ENCODE measurements at regions not wholly inside any gene's neighbourhood (a gene's known extent, or its start where the extent isn't known, plus 50 kb on each side); places are given as distances from the start of the nearest gene placed in this dataset.
"Not testable (repeated sequence)": the region's sequence is repeated elsewhere in the genome, so short reads cannot be mapped to it uniquely, and the experiment has no call there.

DNA sequence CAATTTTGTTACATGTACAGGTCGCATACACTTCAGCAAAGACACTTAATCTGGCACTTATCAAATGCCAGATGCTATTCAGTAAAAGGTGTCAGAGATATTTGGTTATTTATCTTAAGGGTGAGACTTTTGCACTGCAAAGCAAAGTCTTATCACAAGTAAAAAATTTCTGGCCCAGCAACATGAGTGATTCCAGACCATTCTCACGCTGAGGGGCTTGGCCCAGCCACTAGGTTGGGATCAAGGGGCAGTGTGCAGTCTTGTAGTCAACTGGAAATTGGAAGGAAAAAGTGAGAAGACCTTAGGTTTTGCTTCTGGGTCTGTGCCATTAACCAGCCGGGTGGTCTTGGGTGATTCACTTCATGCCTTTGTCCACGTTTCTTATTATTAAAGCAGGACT, 181.6 kb downstream of the RNF144A start (continued):
- TF ChIP-seq, protein P1, sequence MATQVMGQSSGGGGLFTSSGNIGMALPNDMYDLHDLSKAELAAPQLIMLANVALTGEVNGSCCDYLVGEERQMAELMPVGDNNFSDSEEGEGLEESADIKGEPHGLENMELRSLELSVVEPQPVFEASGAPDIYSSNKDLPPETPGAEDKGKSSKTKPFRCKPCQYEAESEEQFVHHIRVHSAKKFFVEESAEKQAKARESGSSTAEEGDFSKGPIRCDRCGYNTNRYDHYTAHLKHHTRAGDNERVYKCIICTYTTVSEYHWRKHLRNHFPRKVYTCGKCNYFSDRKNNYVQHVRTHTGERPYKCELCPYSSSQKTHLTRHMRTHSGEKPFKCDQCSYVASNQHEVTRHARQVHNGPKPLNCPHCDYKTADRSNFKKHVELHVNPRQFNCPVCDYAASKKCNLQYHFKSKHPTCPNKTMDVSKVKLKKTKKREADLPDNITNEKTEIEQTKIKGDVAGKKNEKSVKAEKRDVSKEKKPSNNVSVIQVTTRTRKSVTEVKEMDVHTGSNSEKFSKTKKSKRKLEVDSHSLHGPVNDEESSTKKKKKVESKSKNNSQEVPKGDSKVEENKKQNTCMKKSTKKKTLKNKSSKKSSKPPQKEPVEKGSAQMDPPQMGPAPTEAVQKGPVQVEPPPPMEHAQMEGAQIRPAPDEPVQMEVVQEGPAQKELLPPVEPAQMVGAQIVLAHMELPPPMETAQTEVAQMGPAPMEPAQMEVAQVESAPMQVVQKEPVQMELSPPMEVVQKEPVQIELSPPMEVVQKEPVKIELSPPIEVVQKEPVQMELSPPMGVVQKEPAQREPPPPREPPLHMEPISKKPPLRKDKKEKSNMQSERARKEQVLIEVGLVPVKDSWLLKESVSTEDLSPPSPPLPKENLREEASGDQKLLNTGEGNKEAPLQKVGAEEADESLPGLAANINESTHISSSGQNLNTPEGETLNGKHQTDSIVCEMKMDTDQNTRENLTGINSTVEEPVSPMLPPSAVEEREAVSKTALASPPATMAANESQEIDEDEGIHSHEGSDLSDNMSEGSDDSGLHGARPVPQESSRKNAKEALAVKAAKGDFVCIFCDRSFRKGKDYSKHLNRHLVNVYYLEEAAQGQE (IDR thresholded peaks at IDR 0.05): no peak
- TF ChIP-seq GABPA (IDR thresholded peaks at IDR 0.05 in 1 of 2, conservative IDR thresholded peaks at IDR 0.05 in 1 of 2) (no peak), JUND (IDR thresholded peaks at IDR 0.05) (no peak)

DNA sequence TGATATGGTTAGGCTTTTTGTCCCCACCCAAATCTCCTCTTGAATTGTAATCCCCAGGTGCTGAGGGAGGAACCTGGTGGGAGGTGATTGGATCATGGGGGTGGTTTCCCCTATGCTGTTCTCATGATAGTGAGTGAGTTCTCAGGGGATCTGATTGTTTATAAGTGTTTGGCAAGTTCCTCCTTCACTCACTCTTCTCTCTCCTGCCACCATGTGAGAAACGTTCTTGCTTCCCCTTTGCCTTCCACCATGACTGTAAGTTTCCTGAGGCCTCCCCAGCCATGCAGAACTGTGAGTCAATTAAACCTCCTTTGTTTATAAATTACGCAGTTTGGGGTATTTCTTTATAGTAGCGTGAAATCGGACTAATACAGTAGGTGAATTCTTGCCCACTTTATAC, 182.5 kb downstream of the RNF144A start:
- not testable (repeated sequence) for DNase-seq (ENCODE audit: low spot score); H3K36me3 ChIP-seq (ENCODE audit: control insufficient read depth in 4 of 4, insufficient read depth in 3 of 4, low read depth in 1 of 4, low read length in 3 of 4); H3K4me1 ChIP-seq (ENCODE audit: control insufficient read depth in 4 of 4, insufficient read depth in 4 of 4, low read length in 3 of 4); H3K9me3 ChIP-seq (ENCODE audit: control insufficient read depth in 4 of 4, low read length in 3 of 4); H3K4me3 ChIP-seq (ENCODE audit: low read depth in 1 of 3, low read length in 3 of 3); H3K27ac ChIP-seq (ENCODE audit: low read depth in 1 of 2, low read length in 2 of 2); H3K27me3 ChIP-seq (ENCODE audit: control insufficient read depth in 4 of 4, insufficient read depth in 4 of 4, low read length in 3 of 4); H3K9ac ChIP-seq (ENCODE audit: low read depth in 1 of 2, low read length in 2 of 2)
- WGBS: 80% methylated on average over 4 of the region's 4 CpGs

DNA sequence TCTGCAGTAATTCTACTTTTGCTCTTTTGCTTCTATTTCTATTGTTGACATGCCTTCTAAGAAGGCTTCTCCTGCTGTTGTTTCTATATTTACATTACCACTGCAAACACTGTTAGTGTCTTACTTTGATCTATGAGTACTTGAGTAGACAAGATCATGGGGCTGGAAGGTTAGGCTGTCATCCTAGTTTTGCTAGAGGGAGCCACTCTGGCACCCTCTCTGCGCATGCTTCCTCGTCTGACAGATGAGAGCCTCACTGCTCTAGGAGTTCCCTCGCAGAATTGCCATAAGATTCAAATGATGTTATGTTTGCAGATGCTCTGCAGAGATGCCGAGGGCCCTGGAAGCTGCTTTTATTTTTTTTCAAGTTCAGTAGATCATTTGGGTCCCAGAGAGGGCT, 185.6 kb downstream of the RNF144A start:
- Histone ChIP-seq H3K36me3 (ENCODE audit: control insufficient read depth in 4 of 4, insufficient read depth in 3 of 4, low read depth in 1 of 4, low read length in 3 of 4) (no peaks in the 10 kb centered on the region), H3K4me1 (ENCODE audit: control insufficient read depth in 4 of 4, insufficient read depth in 4 of 4, low read length in 3 of 4) (no peaks in the 10 kb centered on the region), H3K9ac (ENCODE audit: low read depth in 1 of 2, low read length in 2 of 2) (no peak overlapping the region), H3K4me3 (ENCODE audit: low read depth in 1 of 3, low read length in 3 of 3) (no peak overlapping the region), H3K9me3 (ENCODE audit: control insufficient read depth in 4 of 4, low read length in 3 of 4) (no peaks in the 10 kb centered on the region), H3K27ac (ENCODE audit: low read depth in 1 of 2, low read length in 2 of 2) (no peak overlapping the region), H3K27me3 (ENCODE audit: control insufficient read depth in 4 of 4, insufficient read depth in 4 of 4, low read length in 3 of 4) (no peaks in the 10 kb centered on the region)
- 97% methylated on average over 4 of the region's 4 CpGs for WGBS
- no peak for TF ChIP-seq NR2F2 (IDR thresholded peaks at IDR 0.05)
- TF ChIP-seq, protein P2, sequence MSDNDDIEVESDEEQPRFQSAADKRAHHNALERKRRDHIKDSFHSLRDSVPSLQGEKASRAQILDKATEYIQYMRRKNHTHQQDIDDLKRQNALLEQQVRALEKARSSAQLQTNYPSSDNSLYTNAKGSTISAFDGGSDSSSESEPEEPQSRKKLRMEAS (IDR thresholded peaks at IDR 0.05): no peak
- TF ChIP-seq, protein P1 (IDR thresholded peaks at IDR 0.05): no peak
- TF ChIP-seq FOXA1 (IDR thresholded peaks at IDR 0.05): no peak
- TF ChIP-seq SP1 (IDR thresholded peaks at IDR 0.05): no peak
- no peak for TF ChIP-seq HNF4A (conservative IDR thresholded peaks at IDR 0.05)
- TF ChIP-seq RXRA (IDR thresholded peaks at IDR 0.05): no peak
- TF ChIP-seq, protein P3, sequence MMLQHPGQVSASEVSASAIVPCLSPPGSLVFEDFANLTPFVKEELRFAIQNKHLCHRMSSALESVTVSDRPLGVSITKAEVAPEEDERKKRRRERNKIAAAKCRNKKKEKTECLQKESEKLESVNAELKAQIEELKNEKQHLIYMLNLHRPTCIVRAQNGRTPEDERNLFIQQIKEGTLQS (IDR thresholded peaks at IDR 0.05): no peak
- TF ChIP-seq, protein P4, sequence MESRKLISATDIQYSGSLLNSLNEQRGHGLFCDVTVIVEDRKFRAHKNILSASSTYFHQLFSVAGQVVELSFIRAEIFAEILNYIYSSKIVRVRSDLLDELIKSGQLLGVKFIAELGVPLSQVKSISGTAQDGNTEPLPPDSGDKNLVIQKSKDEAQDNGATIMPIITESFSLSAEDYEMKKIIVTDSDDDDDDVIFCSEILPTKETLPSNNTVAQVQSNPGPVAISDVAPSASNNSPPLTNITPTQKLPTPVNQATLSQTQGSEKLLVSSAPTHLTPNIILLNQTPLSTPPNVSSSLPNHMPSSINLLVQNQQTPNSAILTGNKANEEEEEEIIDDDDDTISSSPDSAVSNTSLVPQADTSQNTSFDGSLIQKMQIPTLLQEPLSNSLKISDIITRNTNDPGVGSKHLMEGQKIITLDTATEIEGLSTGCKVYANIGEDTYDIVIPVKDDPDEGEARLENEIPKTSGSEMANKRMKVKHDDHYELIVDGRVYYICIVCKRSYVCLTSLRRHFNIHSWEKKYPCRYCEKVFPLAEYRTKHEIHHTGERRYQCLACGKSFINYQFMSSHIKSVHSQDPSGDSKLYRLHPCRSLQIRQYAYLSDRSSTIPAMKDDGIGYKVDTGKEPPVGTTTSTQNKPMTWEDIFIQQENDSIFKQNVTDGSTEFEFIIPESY (IDR thresholded peaks at IDR 0.05): no peak
- DNase-seq (ENCODE audit: low spot score): no peak
